Fibroblast of skin of abdomen (primary cell): ENCODE measurements at regions not wholly inside any gene's neighbourhood (a gene's known extent, or its start where the extent isn't known, plus 50 kb on each side); places are given as distances from the start of the nearest gene placed in this dataset.

Experiments used
- DNase-seq: peaks from one replicate; pipeline ENCODE4 v3.0.0-alpha.2; 2013

DNA sequence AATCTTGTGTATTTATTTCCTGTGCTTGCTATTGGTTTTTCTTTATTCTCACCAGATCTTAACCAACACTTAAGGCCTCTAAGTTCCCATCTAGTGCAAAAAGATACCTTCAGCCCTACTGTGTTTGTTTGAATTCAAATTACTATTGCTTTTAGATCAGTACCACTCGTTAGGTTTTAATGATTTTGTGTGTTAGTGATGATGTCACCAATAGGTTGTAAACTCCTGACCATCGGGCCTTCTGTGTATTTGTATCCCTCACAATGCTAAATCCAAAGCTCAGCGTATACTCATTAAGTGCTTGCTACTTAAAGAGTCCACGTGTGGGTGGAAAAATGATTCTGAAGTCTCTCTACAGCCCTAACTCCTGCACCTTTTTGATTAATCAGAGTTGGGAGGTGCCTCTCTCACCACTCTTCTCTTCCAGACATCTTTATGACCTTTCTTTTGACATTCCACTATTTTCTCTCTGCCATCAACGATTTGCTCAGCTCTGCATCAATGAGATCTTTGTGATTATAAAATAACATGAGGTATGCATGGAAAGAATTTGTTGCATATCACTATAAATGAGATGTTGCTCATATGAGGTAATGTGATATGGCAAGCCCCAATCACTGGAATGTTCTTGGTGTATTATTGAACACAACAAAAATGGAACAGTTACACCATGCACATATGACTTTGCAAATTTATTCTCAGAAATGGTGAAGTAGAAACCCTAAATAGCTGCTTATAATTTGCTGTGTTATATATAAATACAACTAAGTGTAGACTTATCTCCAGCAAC is 55.1 kb upstream of the LAMA2 start:
- no peak for DNase-seq

DNA sequence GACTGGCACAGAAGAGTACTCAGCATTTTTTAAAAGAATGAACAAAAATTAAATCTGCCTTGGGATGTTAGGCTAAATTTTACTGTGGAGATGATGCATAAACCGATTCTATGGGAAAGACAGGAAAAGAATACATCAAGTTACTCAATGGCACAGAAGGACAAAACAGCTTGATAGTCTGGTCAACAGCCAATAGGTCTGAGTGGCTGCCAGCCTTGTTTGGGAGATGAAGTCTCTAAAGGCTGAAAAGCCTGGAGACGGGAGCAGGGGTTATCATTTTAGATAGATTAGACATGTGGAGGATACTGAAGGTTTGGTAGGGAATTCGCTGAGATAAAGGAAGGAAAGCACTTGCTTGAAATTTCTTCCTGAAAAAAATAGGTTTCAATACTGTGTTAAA is 56.3 kb upstream of the LAMA2 start:
- DNase-seq: no peak

DNA sequence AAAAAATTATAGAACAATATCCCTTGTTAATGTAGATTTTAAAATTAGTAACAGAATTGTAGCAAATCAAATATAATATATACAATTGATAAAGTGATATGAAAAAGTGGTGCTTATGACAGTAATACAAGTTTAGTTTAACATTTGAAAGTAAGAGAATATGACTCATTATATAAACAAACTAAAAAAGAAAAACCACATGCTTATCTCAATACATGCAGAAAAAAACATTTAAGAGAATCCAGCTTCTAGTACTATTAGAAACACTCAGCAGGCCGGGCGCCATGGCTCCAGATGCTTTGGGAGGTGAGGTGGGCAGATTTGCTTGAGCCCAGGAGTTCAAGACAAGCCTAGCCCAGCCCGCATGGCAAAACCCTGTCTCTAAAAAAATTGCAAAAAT is 60.7 kb upstream of the LAMA2 start:
- no peak for DNase-seq

DNA sequence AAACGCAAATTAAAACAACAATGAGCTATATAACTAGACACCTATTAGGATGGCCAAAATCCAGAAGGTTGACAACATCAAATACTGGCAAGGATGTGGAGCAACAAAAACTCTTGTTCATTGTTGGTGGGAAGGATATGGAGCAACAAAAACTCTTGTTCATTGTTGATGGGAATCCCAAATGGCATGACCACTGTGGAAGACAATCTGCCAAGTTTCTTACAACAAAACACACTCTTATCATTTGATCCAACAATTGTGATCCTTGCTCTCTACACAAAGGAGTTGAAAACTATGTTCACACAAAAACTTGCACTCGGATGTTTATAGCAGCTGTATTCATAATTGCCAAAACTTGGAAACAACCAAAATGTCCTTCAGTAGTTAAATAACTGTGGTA is 61.8 kb upstream of the LAMA2 start:
- no peak for DNase-seq

DNA sequence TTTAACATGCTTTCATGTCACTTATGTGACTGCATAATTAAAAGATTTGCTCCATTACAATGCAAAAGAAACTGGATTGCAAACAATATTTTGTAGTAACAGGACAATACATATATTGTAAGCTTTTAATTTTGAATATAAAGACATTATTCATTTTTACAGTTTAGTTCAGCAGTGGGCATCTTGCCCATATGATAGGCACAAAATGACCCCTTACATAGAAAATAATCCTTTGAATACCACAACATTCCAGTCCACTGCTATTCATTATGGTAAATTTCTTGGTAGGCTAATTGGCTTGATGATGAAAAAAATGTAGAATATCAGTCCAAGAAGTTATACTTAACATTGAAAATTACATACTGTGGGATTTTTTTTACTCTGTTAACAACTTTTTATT is 74.1 kb upstream of the LAMA2 start:
- DNase-seq: no peak

DNA sequence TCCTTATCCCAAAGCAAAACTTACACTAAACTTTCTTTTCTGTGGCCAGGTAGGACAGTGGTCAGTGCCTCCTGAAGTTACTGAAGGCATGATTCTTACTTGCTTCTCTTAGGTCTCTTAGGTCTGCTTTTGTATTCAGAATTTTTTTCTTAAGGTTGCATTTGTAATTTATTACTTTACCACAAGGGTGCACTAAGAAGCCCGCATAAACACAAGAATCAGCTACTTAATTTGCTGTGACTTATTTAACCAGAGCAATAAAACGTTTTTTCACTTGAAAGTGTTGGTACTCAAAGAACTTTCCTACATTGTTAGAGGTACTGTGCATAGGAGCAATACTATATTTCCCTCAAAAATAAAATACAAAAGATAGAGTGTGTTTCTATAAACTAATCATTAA is 75.4 kb upstream of the LAMA2 start:
- DNase-seq: peak; percentile 44

DNA sequence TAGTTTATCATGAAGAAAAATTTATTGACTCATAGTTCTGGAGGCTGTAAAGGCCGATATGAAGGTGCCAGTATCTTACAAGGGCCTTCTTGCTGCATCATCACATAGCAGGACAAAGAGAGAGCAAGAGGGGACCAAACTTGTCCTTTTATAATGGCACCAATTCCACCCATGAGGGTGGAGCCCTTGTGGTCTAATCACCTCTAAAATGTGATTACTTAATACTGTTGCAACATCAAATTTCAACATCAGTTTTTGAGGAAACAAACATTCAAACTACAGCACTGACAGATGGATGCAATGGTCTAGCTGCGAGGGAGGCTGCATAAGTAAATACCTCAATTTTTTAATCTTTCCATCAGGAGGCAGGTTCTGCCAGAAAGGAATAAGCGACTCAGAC is 76.7 kb upstream of the LAMA2 start:
- no peak for DNase-seq

DNA sequence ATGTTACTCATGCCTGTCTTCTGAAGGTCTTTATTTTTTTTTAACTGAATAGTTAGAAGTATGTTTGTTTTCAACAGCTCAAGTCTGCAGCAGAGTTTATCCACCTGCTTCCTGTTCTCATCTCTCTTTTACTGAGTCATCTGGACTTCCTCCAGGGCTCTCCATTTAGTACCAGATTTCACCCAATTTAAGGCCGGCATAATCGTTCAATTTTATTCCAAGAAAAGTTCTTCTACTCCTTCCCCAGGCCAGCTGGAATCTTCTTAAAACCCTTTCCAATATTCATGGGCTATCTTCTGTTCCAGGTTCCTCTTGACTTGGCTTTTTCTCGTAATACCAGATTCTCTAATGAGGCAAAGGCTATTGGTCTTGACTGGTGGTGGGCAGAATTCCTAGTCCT is 79.0 kb upstream of the LAMA2 start:
- peak; percentile 27 for DNase-seq

DNA sequence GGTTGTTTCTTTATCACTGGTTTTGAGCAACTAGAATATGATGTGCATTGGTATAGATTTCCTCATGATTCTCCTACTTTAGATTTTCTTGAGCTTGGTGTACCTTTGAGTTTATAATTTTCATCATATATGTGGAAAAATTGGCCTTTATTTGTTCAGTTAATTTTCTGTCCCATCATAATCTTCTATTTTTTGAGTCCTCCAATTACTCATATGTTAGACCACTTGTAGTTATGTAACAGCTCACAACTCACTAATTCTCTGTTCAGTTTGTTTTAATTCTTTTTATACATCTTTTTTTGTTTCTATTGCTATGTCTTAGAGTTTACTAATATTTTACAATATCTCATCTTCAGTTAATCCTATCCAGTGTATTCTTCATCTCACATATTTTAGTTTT is 81.3 kb upstream of the LAMA2 start:
- no peak for DNase-seq

DNA sequence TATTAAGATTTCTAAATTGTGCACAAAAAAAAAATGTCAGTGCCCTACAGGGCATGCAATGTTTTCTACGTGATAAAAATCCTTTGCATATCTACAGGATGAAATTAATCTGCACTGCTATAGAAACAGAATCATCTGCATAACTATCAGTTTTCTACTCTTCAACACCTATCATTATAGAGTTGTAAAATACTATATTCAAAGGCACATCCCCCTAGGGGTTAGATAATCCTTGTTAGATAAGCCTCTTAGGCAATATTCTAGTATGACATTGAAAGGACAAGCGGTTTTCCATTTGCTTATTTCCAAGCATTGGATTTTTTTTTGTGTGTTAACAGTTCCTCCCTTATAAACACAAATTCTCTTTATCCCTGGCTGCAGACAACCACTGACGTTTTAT is 98.7 kb upstream of the LAMA2 start:
- no peak for DNase-seq

DNA sequence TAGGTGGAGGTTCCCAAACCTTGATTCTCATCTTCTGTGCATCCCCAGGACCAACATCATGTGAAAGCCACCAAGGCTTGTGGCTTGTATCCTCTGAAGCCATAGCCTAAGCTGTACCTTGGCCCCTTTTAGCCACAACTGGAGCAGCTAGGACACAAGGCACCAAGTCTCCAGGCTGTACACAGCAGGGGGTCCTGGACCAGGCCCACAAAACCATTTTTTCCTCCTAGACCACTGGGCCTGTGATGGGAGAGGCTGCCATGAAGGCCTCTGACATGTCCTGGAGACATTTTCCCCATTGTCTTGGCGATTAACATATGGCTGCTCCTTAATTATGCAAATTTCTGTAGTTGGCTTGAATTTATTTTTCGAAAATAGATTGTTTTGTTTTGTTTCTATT is 114.8 kb upstream of the LAMA2 start:
- DNase-seq: no peak

DNA sequence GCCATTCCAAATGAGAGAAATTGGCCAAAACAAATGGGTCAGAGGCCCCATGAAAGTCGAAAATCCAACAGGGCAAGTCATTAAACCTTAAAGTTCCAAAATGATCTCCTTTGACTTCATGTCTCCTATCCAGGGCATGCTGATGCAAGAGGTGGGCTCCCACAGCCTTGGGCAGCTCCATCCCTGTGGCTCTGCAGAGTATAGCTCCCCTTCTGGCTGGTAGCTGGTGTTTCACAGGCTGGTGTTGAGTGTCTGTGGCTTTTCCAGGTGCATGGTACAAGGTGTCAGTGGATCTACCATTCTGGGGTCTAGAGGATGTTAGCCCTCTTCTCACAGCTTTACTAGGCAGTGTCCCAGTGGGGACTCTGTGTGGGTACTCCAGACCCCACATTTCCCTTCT is 115.2 kb upstream of the LAMA2 start:
- DNase-seq: no peak

DNA sequence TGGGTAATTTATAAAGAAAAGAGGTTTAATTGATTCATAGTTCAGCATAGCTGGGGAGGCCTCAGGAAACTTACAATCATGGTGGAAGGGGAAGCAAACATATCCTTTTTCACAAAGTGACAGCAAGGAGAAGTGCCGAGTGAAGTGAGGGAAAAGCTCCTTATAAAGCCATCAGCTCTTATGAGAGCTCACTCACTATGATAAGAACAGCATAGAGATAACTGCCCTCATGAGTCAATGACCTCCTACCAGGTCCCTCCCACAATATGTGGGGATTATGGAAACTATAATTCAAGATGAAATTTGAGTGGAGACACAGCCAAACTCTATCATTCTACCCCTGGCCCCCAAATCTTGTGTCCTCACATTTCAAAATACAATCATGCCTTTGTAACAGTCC is 115.8 kb upstream of the LAMA2 start:
- DNase-seq: no peak

DNA sequence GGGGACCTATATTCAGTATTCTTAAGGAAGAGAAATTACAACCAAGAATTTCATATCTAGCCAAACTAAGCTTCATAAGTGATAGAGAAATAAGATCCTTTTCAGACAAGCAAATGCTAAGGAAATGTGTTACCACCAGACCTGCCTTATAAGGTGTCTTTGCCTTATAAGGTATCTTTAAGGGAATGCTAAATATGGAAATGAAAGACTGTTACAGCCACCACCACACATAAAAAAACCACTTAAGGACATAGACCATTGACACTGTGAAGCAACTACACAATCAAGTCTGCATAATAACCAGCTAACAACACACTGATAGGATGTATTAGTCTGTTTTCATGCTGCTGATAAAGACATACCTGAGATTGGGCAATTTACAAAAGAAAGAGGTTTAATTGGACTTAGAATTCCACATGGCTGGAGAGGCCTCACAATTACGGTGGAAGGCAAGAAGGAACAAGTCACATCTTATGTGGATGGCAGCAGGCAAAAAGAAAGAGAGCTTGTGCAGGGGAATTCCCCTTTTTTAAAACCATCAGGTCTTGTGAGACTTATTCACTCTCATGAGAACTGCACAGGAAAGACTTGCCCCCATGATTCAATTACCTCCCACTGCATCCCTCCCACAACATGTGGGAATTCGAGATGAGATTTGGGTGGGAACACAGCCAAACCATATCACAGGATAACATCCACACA is 119.2 kb upstream of the LAMA2 start:
- no peak for DNase-seq

DNA sequence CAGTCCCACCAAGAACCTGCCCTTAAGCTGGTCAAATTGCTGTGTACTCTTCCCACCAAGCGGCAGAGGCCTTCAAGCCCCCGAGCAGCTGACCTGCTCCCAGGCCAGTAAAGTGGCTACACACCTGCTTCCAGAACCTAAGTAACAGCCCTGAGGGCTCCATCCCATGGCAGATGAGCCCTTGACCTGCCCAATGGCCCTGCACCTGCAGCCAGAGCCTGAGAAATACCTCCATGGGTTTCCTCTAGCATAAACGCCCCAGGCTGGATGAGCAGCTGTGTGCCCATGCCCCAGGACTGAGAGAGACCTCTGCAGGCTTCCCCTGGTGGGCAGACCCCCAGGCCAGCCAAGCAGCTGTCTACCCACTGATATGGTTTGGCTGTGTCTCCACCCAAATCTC is 123.0 kb upstream of the LAMA2 start:
- no peak for DNase-seq

DNA sequence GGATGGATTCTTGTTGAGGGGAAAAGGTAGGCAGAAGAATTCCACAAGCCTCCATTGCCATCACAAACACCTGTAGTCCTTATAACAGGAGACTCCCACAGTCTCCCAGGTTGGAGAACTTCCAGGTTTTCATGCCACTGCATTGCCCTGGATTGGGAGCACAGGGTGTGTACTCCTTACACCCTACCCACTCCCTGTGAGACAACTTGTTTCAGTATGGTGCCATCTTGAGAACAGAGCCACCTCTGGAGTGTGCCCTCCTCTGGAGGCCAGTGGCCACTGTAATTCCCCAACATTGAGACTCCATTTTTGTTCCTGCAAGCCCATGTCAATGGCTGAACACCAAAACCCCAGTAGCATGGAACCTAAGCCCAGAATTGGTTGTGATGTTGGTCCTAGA is 123.5 kb upstream of the LAMA2 start:
- DNase-seq: no peak

DNA sequence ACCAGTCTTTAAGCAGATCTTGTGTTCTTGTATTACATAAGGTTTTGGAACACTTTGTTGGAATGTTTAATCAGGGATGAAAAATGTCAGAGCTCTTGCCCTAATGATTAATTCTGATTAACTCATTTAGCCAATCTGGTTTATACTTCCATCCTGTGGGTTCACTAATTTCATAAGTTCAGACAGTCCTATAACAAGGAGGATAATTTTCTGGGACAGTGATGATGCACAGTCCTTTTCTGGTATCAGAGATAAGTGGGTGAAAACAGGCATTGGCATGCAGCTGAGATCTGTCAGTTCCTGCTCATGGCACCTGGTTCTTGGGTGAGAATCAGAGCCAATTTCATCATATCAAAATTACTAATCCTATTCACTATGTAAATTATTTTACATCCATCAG is 125.0 kb upstream of the LAMA2 start:
- no peak for DNase-seq

DNA sequence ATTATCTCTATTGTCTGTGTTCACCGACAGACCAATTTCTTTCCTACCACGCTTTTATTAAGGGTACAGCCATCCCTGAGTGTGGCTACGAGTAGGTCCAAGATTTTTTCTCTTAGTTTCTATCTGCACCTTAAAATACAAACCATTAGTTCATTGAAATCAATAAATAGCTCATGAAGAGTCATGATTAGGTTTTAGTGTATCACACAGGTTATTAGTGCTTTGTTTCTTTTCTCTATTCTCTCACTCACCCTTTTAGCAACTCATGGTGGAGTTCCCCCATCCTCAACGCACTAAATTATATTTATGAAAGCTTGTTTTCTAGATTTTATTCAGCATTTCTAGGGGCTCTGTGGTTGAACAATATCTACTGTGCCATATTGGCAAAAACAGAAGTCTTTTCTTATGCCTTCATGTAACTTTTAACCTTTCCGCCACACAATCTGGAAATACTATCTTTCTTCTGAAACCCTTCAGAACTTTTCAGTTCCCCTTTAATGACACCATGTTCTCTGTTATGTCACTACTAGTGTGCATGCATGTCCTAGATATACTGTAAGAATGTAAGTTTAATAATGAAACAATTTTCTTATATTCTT is 128.2 kb upstream of the LAMA2 start:
- no peak for DNase-seq

DNA sequence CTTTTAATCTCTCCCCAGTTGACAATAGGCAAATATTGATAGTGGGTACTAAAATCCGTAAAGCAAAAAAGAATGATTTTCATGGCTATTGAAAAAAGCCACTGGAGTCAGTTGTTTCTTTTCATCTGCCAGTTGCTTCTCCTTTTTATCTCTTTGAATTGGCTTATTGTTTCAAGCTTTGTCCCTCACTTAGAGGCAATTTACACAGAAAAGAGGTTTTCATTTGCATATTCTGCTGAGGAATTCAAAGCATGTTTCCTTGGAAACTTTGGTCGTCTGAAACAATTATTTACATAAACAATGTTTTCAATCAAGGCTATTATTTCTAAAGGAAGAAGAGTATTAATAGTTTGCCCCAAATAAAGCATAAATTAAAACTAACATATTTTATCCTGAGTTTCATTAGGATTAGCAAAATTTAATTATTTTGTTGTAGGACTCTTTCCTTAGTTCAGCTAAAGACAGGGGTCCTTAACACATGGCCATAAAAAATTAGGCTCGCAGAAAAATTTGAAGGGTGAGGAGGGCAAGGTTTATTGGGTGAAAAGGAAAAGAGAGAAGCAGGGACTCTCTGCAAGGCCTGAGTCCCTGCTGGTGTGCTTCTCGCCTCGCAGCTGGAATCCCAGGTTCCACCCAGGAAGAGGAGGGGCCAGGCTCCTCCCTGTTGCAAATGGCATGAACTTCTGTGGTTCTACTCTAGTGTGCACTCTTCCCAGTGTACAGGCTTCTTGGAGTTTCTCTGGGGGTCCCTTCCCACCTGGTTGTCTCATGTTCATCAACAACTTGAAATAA is 138.8 kb upstream of the LAMA2 start:
- no peak for DNase-seq

DNA sequence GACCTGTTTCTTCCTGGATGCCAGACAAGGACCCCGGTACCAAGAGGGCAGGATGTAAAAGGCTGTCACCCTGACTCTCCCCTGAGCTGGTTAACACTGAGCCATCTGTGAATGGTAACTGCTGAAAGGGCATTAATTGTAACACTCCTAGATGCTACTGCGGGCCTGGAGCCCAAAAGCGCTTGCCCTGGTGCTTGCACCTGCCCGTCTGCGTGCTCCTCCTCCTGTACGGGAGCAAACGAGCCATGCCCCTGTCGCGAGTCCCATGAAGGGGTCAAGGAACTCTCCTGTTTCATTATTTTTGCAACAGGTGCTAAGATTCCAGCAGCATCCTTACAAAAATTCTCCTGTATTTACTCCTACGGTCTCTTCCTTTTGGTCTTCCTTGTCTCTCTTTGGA is 140.0 kb upstream of the LAMA2 start:
- no peak for DNase-seq

DNA sequence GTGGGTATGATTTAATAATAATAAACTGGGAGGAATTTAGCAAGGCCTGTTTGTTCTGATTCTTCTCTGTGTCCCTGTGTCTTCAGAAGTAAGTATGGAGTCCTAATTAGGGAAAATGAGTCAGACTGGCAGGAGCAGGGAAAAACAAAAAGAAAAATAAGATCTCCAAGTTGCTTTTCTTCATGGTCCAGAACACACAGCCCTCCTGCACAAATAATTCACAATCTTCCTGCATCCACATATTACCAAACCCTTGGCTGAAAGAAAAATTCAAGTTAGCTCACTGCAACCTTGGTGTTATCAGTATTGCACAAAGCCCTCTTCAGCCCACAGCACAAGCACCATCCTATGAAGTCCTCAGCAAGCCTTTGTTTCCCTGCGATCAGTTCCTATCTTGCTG is 142.0 kb upstream of the LAMA2 start:
- DNase-seq: no peak

DNA sequence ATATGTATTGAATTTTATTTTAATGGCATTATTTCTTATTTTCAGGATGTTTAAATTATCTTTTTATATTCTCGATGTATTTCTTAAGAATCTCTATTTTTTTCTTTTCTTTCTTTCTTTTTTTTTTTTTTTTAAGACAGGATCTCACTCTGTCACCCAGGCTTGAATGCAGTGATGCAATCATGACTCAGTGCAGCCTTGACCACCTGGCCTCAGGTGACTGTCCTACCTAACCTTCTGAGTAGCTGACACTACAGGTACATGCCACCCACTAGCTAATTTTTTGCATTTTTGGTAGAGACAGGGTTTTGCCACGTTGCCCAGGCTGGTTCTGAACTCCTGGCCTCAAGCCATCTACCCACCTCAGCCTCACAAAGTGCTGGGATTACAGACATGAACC is 143.8 kb upstream of the LAMA2 start:
- DNase-seq: no peak

DNA sequence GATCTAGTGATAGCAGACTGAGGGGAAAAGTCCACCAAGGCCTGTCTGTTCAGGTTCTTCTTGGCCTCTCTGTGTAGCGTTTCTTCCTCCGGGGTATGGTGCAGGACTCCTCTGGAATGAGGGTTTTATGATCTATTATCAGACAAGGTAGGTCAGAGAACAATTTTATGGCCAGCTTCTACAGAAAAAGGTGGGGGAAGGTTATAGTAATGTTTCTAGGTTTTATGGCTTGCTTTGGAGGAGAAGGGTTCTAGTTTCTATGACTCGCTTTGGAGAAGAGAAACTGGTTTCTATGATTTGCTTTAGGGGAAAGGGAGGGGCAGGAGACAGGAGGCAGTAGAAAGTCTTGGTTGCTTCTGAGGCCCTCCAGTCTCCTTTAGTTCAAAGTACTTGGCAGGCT is 144.8 kb upstream of the LAMA2 start:
- no peak for DNase-seq
